ENCODE measurements at regions not wholly inside any gene's neighbourhood (a gene's known extent, or its start where the extent isn't known, plus 50 kb on each side); places are given as distances from the start of the nearest gene placed in this dataset.

DNA sequence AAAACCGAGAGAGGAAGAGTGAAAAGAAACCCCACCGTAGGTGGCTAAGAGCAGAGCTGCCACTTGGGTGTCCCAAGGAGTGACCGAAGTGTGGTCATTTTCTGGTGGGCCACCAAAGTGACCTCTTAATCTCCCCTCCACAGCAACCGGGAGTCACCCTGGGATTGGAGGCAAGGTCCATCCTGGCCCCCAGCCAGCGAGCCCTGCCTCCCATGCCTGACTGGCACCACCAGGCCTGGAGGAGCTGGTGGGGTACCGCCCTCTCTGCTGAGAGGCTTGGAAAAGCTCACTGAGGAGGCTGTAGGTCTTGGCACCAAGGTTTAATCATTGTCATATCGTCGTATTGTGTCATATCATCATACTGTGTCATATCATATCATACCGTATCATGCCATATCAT, 74.0 kb upstream of the TRPM1 start:
- CTCF ChIA-PET, result no interaction called here
- no peak overlapping the region for H3K4me3 Mint-ChIP-seq
- intact Hi-C loops (cut with micrococcal nuclease), result no loop called here

DNA sequence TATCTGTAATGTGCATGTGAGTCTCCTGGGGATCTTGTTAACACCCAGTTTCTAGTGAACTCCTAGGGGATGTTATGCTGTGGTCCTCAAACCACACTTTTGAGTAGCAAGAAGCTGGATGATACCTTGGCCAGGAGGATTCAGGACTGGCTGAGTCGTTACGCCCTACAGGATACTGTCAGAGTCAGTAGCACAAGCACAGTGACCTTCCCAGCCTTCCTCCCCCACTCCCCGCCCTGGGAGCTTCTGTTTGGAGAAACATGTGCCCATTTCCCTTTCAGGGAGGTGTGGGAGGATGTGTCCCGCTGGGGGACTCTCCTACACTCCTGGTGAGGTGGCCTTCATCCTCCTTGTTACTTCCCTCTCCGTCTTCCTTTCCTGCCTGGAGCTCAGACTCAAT, 76.4 kb upstream of the TRPM1 start:
- peaks cover 0 to 9% (median 0%) of the 10 kb centered on the region in 5 donors for H3K27me3 Mint-ChIP-seq
- intact Hi-C loops (cut with micrococcal nuclease), result no loop called here
- no peak overlapping the region for H3K4me3 ChIP-seq (ENCODE audit: low read length)
- peaks cover 0 to 39% (median 12%) of the 10 kb centered on the region in 11 donors for H3K9me3 Mint-ChIP-seq
- peaks cover 0 to 5% (median 0%) of the 10 kb centered on the region in 5 donors for H3K36me3 Mint-ChIP-seq
- no peaks in the 10 kb centered on the region for H3K27me3 ChIP-seq (ENCODE audit: control insufficient read depth in 2 of 2, insufficient read depth in 2 of 2, low read length in 2 of 2)
- peaks cover 3 to 17% (median 16%) of the 10 kb centered on the region in 7 donors for H3K4me1 Mint-ChIP-seq
- no peak overlapping the region for H3K27ac ChIP-seq (ENCODE audit: low read depth, low read length)
- ChIA-PET CTCF (no interaction called here), POLR2A (no interaction called here)
- H3K9me3 ChIP-seq (ENCODE audit: control insufficient read depth in 2 of 3, low read length in 3 of 3), result peaks cover 0 to 4% (median 0%) of the 10 kb centered on the region in 3 experiments
- H3K27ac Mint-ChIP-seq, result peak overlapping the region in 2 of 9 donors; percentile 21 to 80
- DNase-seq (no peak), ATAC-seq (no peak)
- peaks cover 0 to 3% of the 10 kb centered on the region in 2 donors for H3K4me1 ChIP-seq (ENCODE audit: control insufficient read depth in 2 of 2, insufficient read depth in 2 of 2, low read length in 2 of 2)
- H3K36me3 ChIP-seq (ENCODE audit: control insufficient read depth in 2 of 3, insufficient read depth in 3 of 3, low read length in 3 of 3), result no peaks in the 10 kb centered on the region
- H3K4me3 Mint-ChIP-seq, result no peak overlapping the region

More for the DNA sequence above, 74.0 kb upstream of the TRPM1 start:
- H3K27me3 ChIP-seq (ENCODE audit: control insufficient read depth in 2 of 2, insufficient read depth in 2 of 2, low read length in 2 of 2), result no peaks in the 10 kb centered on the region
- peaks cover 0 to 4% (median 0%) of the 10 kb centered on the region in 3 experiments for H3K9me3 ChIP-seq (ENCODE audit: control insufficient read depth in 2 of 3, low read length in 3 of 3)
- no peaks in the 10 kb centered on the region for H3K36me3 ChIP-seq (ENCODE audit: control insufficient read depth in 2 of 3, insufficient read depth in 3 of 3, low read length in 3 of 3)
- no peak overlapping the region for H3K4me3 ChIP-seq (ENCODE audit: low read length)
- ATAC-seq (no peak), DNase-seq (no peak)
- Mint-ChIP-seq H3K36me3 (peaks cover 0 to 2% (median 0%) of the 10 kb centered on the region in 5 donors), H3K27ac (no peak overlapping the region), H3K27me3 (peaks cover 0 to under 1% (median 0%) of the 10 kb centered on the region in 5 donors), H3K4me1 (peaks cover 3 to 20% (median 16%) of the 10 kb centered on the region in 7 donors), H3K9me3 (peaks cover 0 to 16% (median 4%) of the 10 kb centered on the region in 11 donors)
- POLR2A ChIA-PET, result no interaction called here
- no peak overlapping the region for H3K27ac ChIP-seq (ENCODE audit: low read depth, low read length)
- H3K4me1 ChIP-seq (ENCODE audit: control insufficient read depth in 2 of 2, insufficient read depth in 2 of 2, low read length in 2 of 2), result peaks cover 0 to 3% of the 10 kb centered on the region in 2 donors

DNA sequence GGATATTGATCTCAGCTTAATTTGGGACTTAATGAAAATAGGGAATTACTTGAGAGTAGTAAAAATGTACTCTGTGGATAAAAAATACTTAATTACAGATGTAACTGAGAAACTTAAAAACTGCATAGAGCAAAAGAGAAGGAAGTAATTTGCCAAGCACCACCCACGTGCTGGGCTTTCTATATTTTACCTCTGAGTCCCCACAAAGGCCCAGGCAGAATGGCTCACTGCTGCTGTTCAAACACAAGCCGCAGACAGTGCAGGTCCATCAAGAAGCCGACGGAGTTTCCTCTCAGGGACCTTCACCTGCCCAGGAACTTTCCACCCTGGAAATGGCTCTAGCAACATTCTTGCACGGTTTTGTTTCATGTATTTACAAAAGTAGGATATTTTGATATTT, 77.2 kb upstream of the TRPM1 start:
- no peaks in the 10 kb centered on the region for H3K27me3 ChIP-seq (ENCODE audit: control insufficient read depth in 2 of 2, insufficient read depth in 2 of 2, low read length in 2 of 2)
- H3K36me3 Mint-ChIP-seq, result peaks cover 0 to 5% (median 0%) of the 10 kb centered on the region in 5 donors
- H3K9me3 ChIP-seq (ENCODE audit: control insufficient read depth in 2 of 3, low read length in 3 of 3), result peaks cover 0 to 4% (median 0%) of the 10 kb centered on the region in 3 experiments
- H3K27me3 Mint-ChIP-seq, result peaks cover 0 to 11% (median 0%) of the 10 kb centered on the region in 5 donors
- no peak for ATAC-seq
- CTCF ChIA-PET, result no interaction called here
- no peak for DNase-seq
- peaks cover 3 to 17% (median 16%) of the 10 kb centered on the region in 7 donors for H3K4me1 Mint-ChIP-seq
- H3K36me3 ChIP-seq (ENCODE audit: control insufficient read depth in 2 of 3, insufficient read depth in 3 of 3, low read length in 3 of 3), result no peaks in the 10 kb centered on the region
- H3K9me3 Mint-ChIP-seq, result peaks cover 0 to 45% (median 12%) of the 10 kb centered on the region in 11 donors
- peak overlapping the region in 1 of 10 donors; percentile 22 for H3K4me3 Mint-ChIP-seq
- intact Hi-C loops (cut with micrococcal nuclease), result no loop called here
- no peak overlapping the region for H3K4me3 ChIP-seq (ENCODE audit: low read length)
- H3K27ac ChIP-seq (ENCODE audit: low read depth, low read length), result no peak overlapping the region
- H3K27ac Mint-ChIP-seq, result no peak overlapping the region
- H3K4me1 ChIP-seq (ENCODE audit: control insufficient read depth in 2 of 2, insufficient read depth in 2 of 2, low read length in 2 of 2), result peaks cover 0 to 3% of the 10 kb centered on the region in 2 donors
- POLR2A ChIA-PET, result no interaction called here

DNA sequence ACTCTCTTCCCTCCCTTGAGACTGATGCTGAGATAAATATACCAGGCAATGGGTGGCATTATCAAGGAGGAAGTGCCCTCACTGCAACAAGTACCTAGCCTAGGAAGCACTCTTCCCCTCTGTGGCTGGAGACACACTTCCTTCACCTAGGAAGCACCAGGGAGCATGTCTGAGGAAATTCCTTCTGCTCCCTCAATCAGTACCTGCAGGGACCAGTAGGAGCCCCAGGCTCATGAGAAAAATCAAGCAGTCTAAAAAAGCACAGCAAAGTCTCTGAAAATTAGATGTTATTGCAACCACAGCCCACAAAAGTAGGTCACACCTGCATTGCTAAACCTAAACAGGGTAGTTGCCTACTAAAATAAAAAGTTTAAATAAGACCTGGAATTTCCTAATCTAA, 78.2 kb upstream of the TRPM1 start:
- H3K36me3 ChIP-seq (ENCODE audit: control insufficient read depth in 2 of 3, insufficient read depth in 3 of 3, low read length in 3 of 3), result no peaks in the 10 kb centered on the region
- POLR2A ChIA-PET, result no interaction called here
- CTCF ChIA-PET, result no interaction called here
- intact Hi-C loops (cut with micrococcal nuclease), result no loop called here
- Mint-ChIP-seq H3K27me3 (peaks cover 0 to 11% (median 0%) of the 10 kb centered on the region in 5 donors), H3K9me3 (peaks cover 0 to 45% (median 12%) of the 10 kb centered on the region in 11 donors), H3K4me3 (peak overlapping the region in 3 of 10 donors; percentile 1 to 39 (median 22)), H3K27ac (no peak overlapping the region), H3K36me3 (peaks cover 0 to 5% (median 0%) of the 10 kb centered on the region in 5 donors), H3K4me1 (peaks cover 3 to 17% (median 16%) of the 10 kb centered on the region in 7 donors)
- no peak overlapping the region for H3K27ac ChIP-seq (ENCODE audit: low read depth, low read length)
- peaks cover 0 to 4% (median 0%) of the 10 kb centered on the region in 3 experiments for H3K9me3 ChIP-seq (ENCODE audit: control insufficient read depth in 2 of 3, low read length in 3 of 3)
- DNase-seq, result peak in 1 of 9 donors; percentile 11
- H3K4me1 ChIP-seq (ENCODE audit: control insufficient read depth in 2 of 2, insufficient read depth in 2 of 2, low read length in 2 of 2), result peaks cover 0 to 3% of the 10 kb centered on the region in 2 donors
- H3K27me3 ChIP-seq (ENCODE audit: control insufficient read depth in 2 of 2, insufficient read depth in 2 of 2, low read length in 2 of 2), result no peaks in the 10 kb centered on the region
- H3K4me3 ChIP-seq (ENCODE audit: low read length), result no peak overlapping the region
- ATAC-seq, result peak; percentile 24

DNA sequence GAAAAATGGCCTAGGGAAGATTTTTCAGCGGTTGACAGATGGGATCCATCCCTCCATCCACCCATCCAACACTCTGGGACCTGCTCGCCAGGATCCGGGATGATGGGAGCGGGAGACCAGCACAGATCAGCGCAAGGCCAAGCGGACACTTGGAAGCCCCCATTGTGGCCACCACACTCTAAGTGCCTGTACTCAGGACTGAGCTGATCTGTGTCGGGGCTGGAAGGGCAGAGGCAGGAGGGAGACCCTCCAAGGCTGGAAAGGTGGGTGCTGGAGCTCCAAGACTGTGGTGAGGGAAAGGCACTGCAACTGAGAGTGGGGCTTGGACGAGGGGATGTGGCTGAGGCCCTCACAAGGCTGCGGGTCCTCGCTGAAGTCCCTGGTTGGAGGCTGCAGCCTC, 91.8 kb upstream of the TRPM1 start:
- H3K9me3 ChIP-seq (ENCODE audit: control insufficient read depth in 2 of 3, low read length in 3 of 3), result peaks cover 0 to 19% (median 0%) of the 10 kb centered on the region in 3 experiments
- H3K36me3 ChIP-seq (ENCODE audit: control insufficient read depth in 2 of 3, insufficient read depth in 3 of 3, low read length in 3 of 3), result no peaks in the 10 kb centered on the region
- POLR2A ChIA-PET, result no interaction called here
- H3K36me3 Mint-ChIP-seq, result peaks cover 0 to 18% (median 4%) of the 10 kb centered on the region in 5 donors
- no peak overlapping the region for H3K4me3 Mint-ChIP-seq
- peaks cover 0 to 4% (median 2%) of the 10 kb centered on the region in 7 donors for H3K4me1 Mint-ChIP-seq
- H3K27me3 ChIP-seq (ENCODE audit: control insufficient read depth in 2 of 2, insufficient read depth in 2 of 2, low read length in 2 of 2), result no peaks in the 10 kb centered on the region
- peaks cover 0 to 29% (median 0%) of the 10 kb centered on the region in 5 donors for H3K27me3 Mint-ChIP-seq
- no peaks in the 10 kb centered on the region for H3K4me1 ChIP-seq (ENCODE audit: control insufficient read depth in 2 of 2, insufficient read depth in 2 of 2, low read length in 2 of 2)
- ATAC-seq (no peak), DNase-seq (no peak)
- H3K9me3 Mint-ChIP-seq, result peaks cover 4 to 30% (median 17%) of the 10 kb centered on the region in 11 donors
- CTCF ChIA-PET, result no interaction called here
- intact Hi-C loops (cut with micrococcal nuclease), result no loop called here
- H3K4me3 ChIP-seq (ENCODE audit: low read length), result no peak overlapping the region
- no peak overlapping the region for H3K27ac Mint-ChIP-seq
- H3K27ac ChIP-seq (ENCODE audit: low read depth, low read length), result no peak overlapping the region

DNA sequence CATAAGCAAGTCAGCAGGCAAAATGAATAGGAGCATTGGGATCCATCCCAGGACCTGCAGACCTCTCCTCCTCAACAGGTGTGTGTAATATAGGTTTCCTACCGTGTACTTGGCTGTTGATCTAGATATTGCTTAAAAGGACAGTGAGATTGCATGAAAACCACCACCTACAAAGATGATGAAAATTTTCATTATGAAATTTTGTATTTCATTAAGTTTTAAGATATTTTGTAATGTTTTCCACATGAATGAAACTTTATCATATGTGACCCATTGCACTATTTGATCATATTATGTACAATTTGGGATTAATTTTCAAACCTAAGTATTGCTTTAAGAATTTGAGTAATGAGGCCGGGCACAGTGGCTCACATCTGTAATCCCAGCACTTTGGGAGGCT, 94.3 kb upstream of the TRPM1 start:
- H3K4me1 ChIP-seq (ENCODE audit: control insufficient read depth in 2 of 2, insufficient read depth in 2 of 2, low read length in 2 of 2), result peaks cover 0 to 2% of the 10 kb centered on the region in 2 donors
- H3K27ac ChIP-seq (ENCODE audit: low read depth, low read length), result no peak overlapping the region
- CTCF ChIA-PET, result no interaction called here
- Mint-ChIP-seq H3K27ac (no peak overlapping the region), H3K4me1 (peaks cover 6 to 20% (median 12%) of the 10 kb centered on the region in 7 donors), H3K9me3 (peaks cover 0 to 13% (median 0%) of the 10 kb centered on the region in 11 donors), H3K36me3 (peaks cover 0 to 3% (median 0%) of the 10 kb centered on the region in 5 donors), H3K4me3 (no peak overlapping the region), H3K27me3 (peaks cover 0 to 30% (median 0%) of the 10 kb centered on the region in 5 donors)
- no peak for ATAC-seq
- POLR2A ChIA-PET, result no interaction called here
- H3K4me3 ChIP-seq (ENCODE audit: low read length), result no peak overlapping the region
- no peak for DNase-seq
- H3K9me3 ChIP-seq (ENCODE audit: control insufficient read depth in 2 of 3, low read length in 3 of 3), result no peaks in the 10 kb centered on the region
- intact Hi-C loops (cut with micrococcal nuclease), result no loop called here
- H3K27me3 ChIP-seq (ENCODE audit: control insufficient read depth in 2 of 2, insufficient read depth in 2 of 2, low read length in 2 of 2), result no peaks in the 10 kb centered on the region
- H3K36me3 ChIP-seq (ENCODE audit: control insufficient read depth in 2 of 3, insufficient read depth in 3 of 3, low read length in 3 of 3), result no peaks in the 10 kb centered on the region

Measured in naive thymus-derived CD4-positive, alpha-beta T cell (primary cell).